Smooth muscle cell (in vitro differentiated cells): ENCODE measurements at regions not wholly inside any gene's neighbourhood (a gene's known extent, or its start where the extent isn't known, plus 50 kb on each side); places are given as distances from the start of the nearest gene placed in this dataset.

Experiments
- DNase-seq: peaks from one replicate; lab custom pipeline; 2025; ENCODE audit not compliant: unreplicated experiment; lab: John Stamatoyannopoulos, UW
- H2AFZ ChIP-seq: fragments of 200-600 bp; sonication (generic); 2 replicates; pipeline ENCODE4 v1.6.0; 2016; ENCODE audit warnings: antibody characterized with exemption, low read depth, mild to moderate bottlenecking
- H3F3A ChIP-seq: fragments of 200-600 bp; sonication (generic); 2 replicates; pipeline ENCODE4 v1.6.0; 2017; ENCODE audit warnings: antibody characterized with exemption, low read depth
- H3K27ac ChIP-seq: fragments of 200-600 bp; sonication (generic); 2 replicates; pipeline ENCODE4 v1.5.1; 2016; ENCODE audit warnings: low read depth, mild to moderate bottlenecking
- H3K27me3 ChIP-seq: fragments of 200-600 bp; sonication (generic); 2 replicates; pipeline ENCODE4 v1.6.1; 2016; ENCODE audit warnings: low read depth, mild to moderate bottlenecking
- H3K36me3 ChIP-seq: fragments of 200-600 bp; sonication (generic); 2 replicates; pipeline ENCODE4 v1.5.1; 2016; ENCODE audit warnings: low read depth
- H3K4me1 ChIP-seq: fragments of 200-600 bp; sonication (generic); 2 replicates; pipeline ENCODE4 v1.5.1; 2016; ENCODE audit warnings: low read depth
- H3K4me2 ChIP-seq: fragments of 200-600 bp; sonication (generic); 2 replicates; pipeline ENCODE4 v1.6.0; 2016; ENCODE audit warnings: mild to moderate bottlenecking
- H3K4me3 ChIP-seq: fragments of 200-600 bp; sonication (generic); 2 replicates; pipeline ENCODE4 v1.5.1; 2016; ENCODE audit warnings: mild to moderate bottlenecking
- H3K79me2 ChIP-seq: fragments of 200-600 bp; sonication (generic); 2 replicates; pipeline ENCODE4 v1.6.0; 2016; ENCODE audit warnings: low read depth, mild to moderate bottlenecking
- H3K9ac ChIP-seq: fragments of 200-600 bp; sonication (generic); 2 replicates; pipeline ENCODE4 v1.6.0; 2016; ENCODE audit warnings: low read depth
- H3K9me3 ChIP-seq: fragments of 200-600 bp; sonication (generic); replicated peaks from 2 replicates; pipeline ENCODE4 v1.5.1; 2016; ENCODE audit warnings: low read depth
- H4K20me1 ChIP-seq: fragments of 200-600 bp; sonication (generic); 2 replicates; pipeline ENCODE4 v1.6.0; 2016; ENCODE audit warnings: low read depth
- CTCF ChIP-seq: fragments of 200-600 bp; sonication (generic); IDR thresholded peaks from 2 replicates; pipeline ENCODE4 v1.5.1; 2017; ENCODE audit warnings: borderline replicate concordance, mild to moderate bottlenecking, antibody characterized with exemption; ENCODE audit not compliant: insufficient read depth, poor library complexity, severe bottlenecking
- WGBS: methylation state at CpG from one replicate; pipeline ENCODE4 v1.1.7; 2016; ENCODE audit warnings: low lambda C conversion rate; 5-methylcytosine and 5-hydroxymethylcytosine counted together

GRCh38 chr22:48591286-48592065 lies 1236.2 kb downstream of the BRD1 start:
- H3K27me3 ChIP-seq: no peaks in the 10 kb centered on the region

GRCh38 chr22:48589901-48590300 lies 1237.8 kb downstream of the BRD1 start:
- H4K20me1 ChIP-seq: peaks cover 84% of the 10 kb centered on the region
- DNase-seq: no peak
- no peaks in the 10 kb centered on the region for H3F3A ChIP-seq
- no peak overlapping the region for H3K4me2 ChIP-seq
- WGBS: 94% methylated on average over 17 of the region's 19 CpGs
- H2AFZ ChIP-seq: no peak overlapping the region
- H3K9me3 ChIP-seq: no peaks in the 10 kb centered on the region
- no peaks in the 10 kb centered on the region for H3K4me1 ChIP-seq
- no peaks in the 10 kb centered on the region for H3K36me3 ChIP-seq
- no peak overlapping the region for H3K4me3 ChIP-seq
- no peak overlapping the region for H3K27ac ChIP-seq
- H3K27me3 ChIP-seq: no peaks in the 10 kb centered on the region
- TF ChIP-seq CTCF: no peak
- H3K9ac ChIP-seq: no peak overlapping the region
- H3K79me2 ChIP-seq: no peaks in the 10 kb centered on the region

More at GRCh38 chr22:48591286-48592065, 1236.2 kb downstream of the BRD1 start:
- no peaks in the 10 kb centered on the region for H3K79me2 ChIP-seq
- no peaks in the 10 kb centered on the region for H3F3A ChIP-seq
- H3K4me1 ChIP-seq: no peaks in the 10 kb centered on the region
- no peak overlapping the region for H3K4me3 ChIP-seq
- TF ChIP-seq CTCF: no peak
- no peaks in the 10 kb centered on the region for H3K9me3 ChIP-seq
- H3K27ac ChIP-seq: no peak overlapping the region
- no peak for DNase-seq
- H2AFZ ChIP-seq: no peak overlapping the region
- 95% methylated on average over 29 of the region's 29 CpGs for WGBS
- no peaks in the 10 kb centered on the region for H3K36me3 ChIP-seq
- H4K20me1 ChIP-seq: peaks cover 83% of the 10 kb centered on the region
- H3K9ac ChIP-seq: no peak overlapping the region
- H3K4me2 ChIP-seq: no peak overlapping the region

- Histone ChIP-seq H3K9ac (no peak overlapping the region), H3F3A (no peaks in the 10 kb centered on the region), H2AFZ (no peak overlapping the region), H3K4me3 (no peak overlapping the region), H3K27me3 (no peaks in the 10 kb centered on the region), H4K20me1 (peaks cover 77% of the 10 kb centered on the region), H3K4me1 (no peaks in the 10 kb centered on the region), H3K4me2 (no peak overlapping the region), H3K9me3 (no peaks in the 10 kb centered on the region), H3K36me3 (no peaks in the 10 kb centered on the region), H3K27ac (no peak overlapping the region), H3K79me2 (no peaks in the 10 kb centered on the region)
- TF ChIP-seq CTCF: no peak
- WGBS: 93% methylated on average over 9 of the region's 9 CpGs
- DNase-seq: no peak
Measured at GRCh38 chr22:48588878-48589450, 1238.7 kb downstream of the BRD1 start.
